ENCODE measurements at regions not wholly inside any gene's neighbourhood (a gene's known extent, or its start where the extent isn't known, plus 50 kb on each side); places are given as distances from the start of the nearest gene placed in this dataset.
"Not testable (repeated sequence)": the region's sequence is repeated elsewhere in the genome, so short reads cannot be mapped to it uniquely, and the experiment has no call there.

- FAIRE-seq, result no peak
- no peak for DNase-seq (ENCODE audit: low spot score in 2 of 2)
Observed at GRCh38 chr2:215573496-215573895, 137.6 kb upstream of the FN1 start.

GRCh38 chr2:215572341-215572848 lies 136.5 kb upstream of the FN1 start:
- FAIRE-seq, result no peak
- no peak for DNase-seq (ENCODE audit: low spot score in 2 of 2)

GRCh38 chr2:215571689-215572088 lies 135.8 kb upstream of the FN1 start:
- FAIRE-seq, result no peak
- no peak for DNase-seq (ENCODE audit: low spot score in 2 of 2)

- FAIRE-seq (no peak), DNase-seq (ENCODE audit: low spot score in 2 of 2) (no peak)
Observed at GRCh38 chr2:215567504-215567903, 131.6 kb upstream of the FN1 start.

- no peak for FAIRE-seq
Observed at GRCh38 chr2:215565897-215566296, 130.0 kb upstream of the FN1 start.

GRCh38 chr2:215557701-215558100 lies 121.8 kb upstream of the FN1 start:
- no peak for DNase-seq (ENCODE audit: low spot score in 2 of 2)
- no peak for FAIRE-seq

More at GRCh38 chr2:215565897-215566296, 130.0 kb upstream of the FN1 start:
- DNase-seq (ENCODE audit: low spot score in 2 of 2), result no peak

- FAIRE-seq (no peak), DNase-seq (ENCODE audit: low spot score in 2 of 2) (no peak)
Observed at GRCh38 chr2:215556979-215557378, 121.1 kb upstream of the FN1 start.

- no peak for DNase-seq (ENCODE audit: low spot score in 2 of 2)
- no peak for FAIRE-seq
Observed at GRCh38 chr2:215554689-215555498, 119.0 kb upstream of the FN1 start.

- no peak for FAIRE-seq
- no peak for DNase-seq (ENCODE audit: low spot score in 2 of 2)
Observed at GRCh38 chr2:215553946-215554345, 118.1 kb upstream of the FN1 start.

GRCh38 chr2:215552144-215552580 lies 116.3 kb upstream of the FN1 start:
- FAIRE-seq, result no peak
- no peak for DNase-seq (ENCODE audit: low spot score in 2 of 2)

- FAIRE-seq (no peak), DNase-seq (ENCODE audit: low spot score in 2 of 2) (no peak)
Observed at GRCh38 chr2:215550331-215550730, 114.5 kb upstream of the FN1 start.

- FAIRE-seq (no peak), DNase-seq (ENCODE audit: low spot score in 2 of 2) (no peak)
Observed at GRCh38 chr2:215548714-215549113, 112.8 kb upstream of the FN1 start.

GRCh38 chr2:215542690-215543089 lies 106.8 kb upstream of the FN1 start:
- DNase-seq (ENCODE audit: low spot score in 2 of 2) (no peak), FAIRE-seq (no peak)

- FAIRE-seq, result peak; percentile 31
- DNase-seq (ENCODE audit: low spot score in 2 of 2), result no peak
Observed at GRCh38 chr2:215540658-215541057, 104.8 kb upstream of the FN1 start.

- DNase-seq (ENCODE audit: low spot score in 2 of 2) (no peak), FAIRE-seq (no peak)
Observed at GRCh38 chr2:215537611-215538010, 101.7 kb upstream of the FN1 start.

GRCh38 chr2:215536510-215536909 lies 100.6 kb upstream of the FN1 start:
- DNase-seq (ENCODE audit: low spot score in 2 of 2) (no peak), FAIRE-seq (no peak)

GRCh38 chr2:215535741-215536140 lies 99.9 kb upstream of the FN1 start:
- DNase-seq (ENCODE audit: low spot score in 2 of 2) (no peak), FAIRE-seq (no peak)

GRCh38 chr2:215535125-215535668 lies 99.3 kb upstream of the FN1 start:
- FAIRE-seq (peak; percentile 17), DNase-seq (ENCODE audit: low spot score in 2 of 2) (no peak)

- not testable (repeated sequence) for DNase-seq (ENCODE audit: low spot score in 2 of 2); FAIRE-seq
Observed at GRCh38 chr2:215533716-215534115, 97.8 kb upstream of the FN1 start.

GRCh38 chr2:215532844-215533243 lies 97.0 kb upstream of the FN1 start:
- no peak for DNase-seq (ENCODE audit: low spot score in 2 of 2)
- no peak for FAIRE-seq

GRCh38 chr2:215531284-215531683 lies 95.4 kb upstream of the FN1 start:
- FAIRE-seq (no peak), DNase-seq (ENCODE audit: low spot score in 2 of 2) (no peak)

Measured in frontal cortex (tissue), 3 donors.